Neuron (in vitro differentiated cells): ENCODE measurements at regions not wholly inside any gene's neighbourhood (a gene's known extent, or its start where the extent isn't known, plus 50 kb on each side); places are given as distances from the start of the nearest gene placed in this dataset.

ENCODE experiments used
- H2AFZ ChIP-seq: one replicate; pipeline ENCODE4 v1.6.1; 2013; ENCODE audit warnings: low read depth, mild to moderate bottlenecking, inconsistent platforms, low read length, moderate library complexity
- H3K27me3 ChIP-seq: one replicate; pipeline ENCODE4 v1.6.1; 2013; ENCODE audit warnings: low read length; ENCODE audit not compliant: insufficient read depth
- H3K36me3 ChIP-seq: one replicate; pipeline ENCODE4 v1.6.1; 2013; ENCODE audit warnings: low read length; ENCODE audit not compliant: insufficient read depth
- H3K4me1 ChIP-seq: one replicate; pipeline ENCODE4 v1.6.1; 2013; ENCODE audit warnings: low read length; ENCODE audit not compliant: insufficient read depth
- H3K4me3 ChIP-seq: 2 replicates; pipeline ENCODE4 v1.5.1; 2013; ENCODE audit warnings: mild to moderate bottlenecking, low read length, moderate library complexity
- H3K9me3 ChIP-seq: one replicate; pipeline ENCODE4 v1.6.1; 2013; ENCODE audit warnings: low read length

- Histone ChIP-seq H3K4me1 (no peaks in the 10 kb centered on the region), H3K36me3 (no peaks in the 10 kb centered on the region), H3K27me3 (no peaks in the 10 kb centered on the region), H2AFZ (no peak overlapping the region), H3K9me3 (no peaks in the 10 kb centered on the region), H3K4me3 (no peak overlapping the region)
These were observed 52.5 kb upstream of the KHDRBS2 start for GRCh38 chr6:62338477-62338876.
